22Rv1 (cell line): ENCODE measurements at regions not wholly inside any gene's neighbourhood (a gene's known extent, or its start where the extent isn't known, plus 50 kb on each side); places are given as distances from the start of the nearest gene placed in this dataset.

Experiments
- CTCF ChIP-seq: fragments of 450-650 bp; IDR thresholded peaks from 2 replicates; pipeline ENCODE4 v1.5.1; 2017; ENCODE audit warnings: mild to moderate bottlenecking
- ZFX ChIP-seq: fragments of 450-650 bp; IDR thresholded peaks from 2 replicates; pipeline ENCODE4 v1.6.1; 2017; ENCODE audit warnings: antibody characterized with exemption, borderline replicate concordance

- TF ChIP-seq CTCF, result no peak
- TF ChIP-seq ZFX, result no peak
Measured at GRCh38 chr3:146801492-146801891, 196.3 kb upstream of the PLSCR5 start.
